ENCODE measurements at regions not wholly inside any gene's neighbourhood (a gene's known extent, or its start where the extent isn't known, plus 50 kb on each side); places are given as distances from the start of the nearest gene placed in this dataset.

DNA sequence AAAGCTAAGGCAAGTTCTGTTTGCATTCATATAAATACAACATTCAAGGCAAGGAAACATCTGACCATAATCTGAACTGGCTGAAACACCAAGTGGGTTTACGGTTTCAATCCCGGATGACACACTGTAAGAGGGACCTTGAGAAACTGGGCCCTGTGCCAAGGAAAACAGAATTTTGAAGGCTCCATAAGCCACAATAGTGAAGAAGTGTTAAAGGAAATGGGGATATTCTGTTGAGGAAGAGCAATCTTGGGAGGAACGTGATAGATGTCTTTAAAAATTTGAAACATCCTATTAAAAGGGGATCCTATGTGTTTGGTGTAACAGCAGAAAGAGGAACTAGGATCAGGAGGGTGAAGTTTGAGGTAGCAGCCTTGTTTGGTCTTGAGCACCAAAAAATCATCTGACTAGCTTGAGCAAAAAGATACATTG lies 82.4 kb upstream of the TAB2 start:
- no peak for TF ChIP-seq POLR2A (IDR thresholded peaks at IDR 0.05)
- TF ChIP-seq, protein P1, sequence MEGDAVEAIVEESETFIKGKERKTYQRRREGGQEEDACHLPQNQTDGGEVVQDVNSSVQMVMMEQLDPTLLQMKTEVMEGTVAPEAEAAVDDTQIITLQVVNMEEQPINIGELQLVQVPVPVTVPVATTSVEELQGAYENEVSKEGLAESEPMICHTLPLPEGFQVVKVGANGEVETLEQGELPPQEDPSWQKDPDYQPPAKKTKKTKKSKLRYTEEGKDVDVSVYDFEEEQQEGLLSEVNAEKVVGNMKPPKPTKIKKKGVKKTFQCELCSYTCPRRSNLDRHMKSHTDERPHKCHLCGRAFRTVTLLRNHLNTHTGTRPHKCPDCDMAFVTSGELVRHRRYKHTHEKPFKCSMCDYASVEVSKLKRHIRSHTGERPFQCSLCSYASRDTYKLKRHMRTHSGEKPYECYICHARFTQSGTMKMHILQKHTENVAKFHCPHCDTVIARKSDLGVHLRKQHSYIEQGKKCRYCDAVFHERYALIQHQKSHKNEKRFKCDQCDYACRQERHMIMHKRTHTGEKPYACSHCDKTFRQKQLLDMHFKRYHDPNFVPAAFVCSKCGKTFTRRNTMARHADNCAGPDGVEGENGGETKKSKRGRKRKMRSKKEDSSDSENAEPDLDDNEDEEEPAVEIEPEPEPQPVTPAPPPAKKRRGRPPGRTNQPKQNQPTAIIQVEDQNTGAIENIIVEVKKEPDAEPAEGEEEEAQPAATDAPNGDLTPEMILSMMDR (IDR thresholded peaks at IDR 0.05), result no peak

Data from adrenal gland (tissue), 5 donors.